ENCODE measurements at regions not wholly inside any gene's neighbourhood (a gene's known extent, or its start where the extent isn't known, plus 50 kb on each side); places are given as distances from the start of the nearest gene placed in this dataset.

GRCh38 chr1:232472485-232473041 is 157.4 kb downstream of the SIPA1L2 start:
- no peak overlapping the region for H3K4ac ChIP-seq (ENCODE audit: low read depth, low read length)
- H3K18ac ChIP-seq (ENCODE audit: insufficient read length, low read depth, low read length), result no peak overlapping the region
- H3K9me3 ChIP-seq (ENCODE audit: control insufficient read depth, low read depth, low read length), result no peaks in the 10 kb centered on the region
- no peak overlapping the region for H4K91ac ChIP-seq (ENCODE audit: insufficient read length, low read depth, low read length)
- H3K27me3 Mint-ChIP-seq (ENCODE audit: low read depth), result peaks cover 38% of the 10 kb centered on the region
- H3K23ac ChIP-seq (ENCODE audit: insufficient read length, low read depth, low read length), result no peak overlapping the region
- H2AK5ac ChIP-seq (ENCODE audit: insufficient read length, low read length), result no peak overlapping the region
- no peak overlapping the region for H3K9ac ChIP-seq (ENCODE audit: extremely low read depth, insufficient read length, low read length)
- H3K4me3 Mint-ChIP-seq, result no peak overlapping the region
- no peak overlapping the region for H4K8ac ChIP-seq (replicated peaks; ENCODE audit: insufficient read length, low read depth, low read length)
- H4K20me1 ChIP-seq (ENCODE audit: control insufficient read depth, insufficient read depth, insufficient read length), result no peaks in the 10 kb centered on the region
- no peak overlapping the region for H2AFZ ChIP-seq (ENCODE audit: low read length)
- TF ChIP-seq CTCF (conservative IDR thresholded peaks at IDR 0.05), result no peak
- H3K9me3 Mint-ChIP-seq, result no peaks in the 10 kb centered on the region; a peak in 1 of 5 replicates
- no peaks in the 10 kb centered on the region for H3K23me2 ChIP-seq (ENCODE audit: insufficient read length, low read depth, low read length, poor library complexity, severe bottlenecking)
- no peak overlapping the region for H2BK20ac ChIP-seq (ENCODE audit: low read depth, low read length, poor library complexity, severe bottlenecking)
- peaks cover 5% of the 10 kb centered on the region; the same call in 1 of the 2 replicates for H3K27me3 ChIP-seq (ENCODE audit: insufficient read depth, low read length)
- no peak overlapping the region for H2BK15ac ChIP-seq (ENCODE audit: low read depth, low read length)
- peaks cover 45 to 55% of the 10 kb centered on the region in 2 experiments for H3K4me1 Mint-ChIP-seq
- H3K56ac ChIP-seq (ENCODE audit: insufficient read length, low read depth, low read length), result no peak overlapping the region
- no peak overlapping the region for H3K27ac ChIP-seq (ENCODE audit: insufficient read length, low read depth, low read length)
- H3K79me2 ChIP-seq (ENCODE audit: insufficient read depth, low read length), result no peaks in the 10 kb centered on the region
- H3K36me3 Mint-ChIP-seq (ENCODE audit: insufficient read depth in 1 of 3, low read depth in 3 of 3), result no peaks in the 10 kb centered on the region
- no peak overlapping the region for H3T11ph ChIP-seq (ENCODE audit: low read length)
- no peak overlapping the region for H2BK5ac ChIP-seq (ENCODE audit: insufficient read length, low read length)
- peak overlapping the region in 2 of 3 experiments; percentile 25 to 82; a peak in 4 of 7 replicates for H3K27ac Mint-ChIP-seq
- no peak overlapping the region for H2BK120ac ChIP-seq (ENCODE audit: low read depth, low read length, poor library complexity, severe bottlenecking)
- H3K4me1 ChIP-seq (ENCODE audit: insufficient read depth, low read length), result peaks cover 12% of the 10 kb centered on the region
- H3K79me1 ChIP-seq (ENCODE audit: insufficient read depth, low read depth, low read length, poor library complexity, severe bottlenecking), result no peaks in the 10 kb centered on the region
- no peak for DNase-seq
- H4K5ac ChIP-seq (ENCODE audit: insufficient read length, low read depth, low read length), result no peak overlapping the region
- H2BK12ac ChIP-seq (ENCODE audit: insufficient read length, low read depth, low read length), result no peak overlapping the region
- no peak overlapping the region for H3K14ac ChIP-seq (ENCODE audit: insufficient read depth, low read length)
- no CpG with 5 or more reads among the region's 3 CpGs for WGBS (ENCODE audit: extremely low coverage, insufficient read length, low lambda C conversion rate)
- no peak overlapping the region for H3K4me2 ChIP-seq (ENCODE audit: insufficient read depth, insufficient read length, low read length)
